BE2C (cell line): ENCODE measurements at regions not wholly inside any gene's neighbourhood (a gene's known extent, or its start where the extent isn't known, plus 50 kb on each side); places are given as distances from the start of the nearest gene placed in this dataset.

ENCODE experiments used
- DNase-seq: peaks from one replicate; pipeline ENCODE4 v3.0.0-alpha.2; 2020
- H3K27me3 ChIP-seq: fragments of 250-450 bp; sonication (Bioruptor Pico); 2 replicates; pipeline ENCODE4 v1.5.1; 2020; ENCODE audit warnings: mild to moderate bottlenecking
- H3K36me3 ChIP-seq: fragments of 250-450 bp; sonication (Bioruptor Pico); 2 replicates; pipeline ENCODE4 v1.5.1; 2020; ENCODE audit warnings: mild to moderate bottlenecking
- H3K4me1 ChIP-seq: fragments of 250-450 bp; sonication (Bioruptor Pico); 2 replicates; pipeline ENCODE4 v1.5.1; 2020
- H3K4me3 ChIP-seq: 2 replicates; pipeline ENCODE4 v1.5.1; 2011; ENCODE audit warnings: low read depth, low read length
- H3K9me3 ChIP-seq: fragments of 250-450 bp; sonication (Bioruptor Pico); 2 replicates; pipeline ENCODE4 v1.5.1; 2020
- CTCF ChIP-seq: IDR thresholded peaks from 2 replicates; pipeline ENCODE4 v1.5.1; 2012; ENCODE audit warnings: mild to moderate bottlenecking, low read depth, low read length

- no peak for TF ChIP-seq CTCF
- no peak for DNase-seq
- no peaks in the 10 kb centered on the region for H3K36me3 ChIP-seq
These were observed 86.1 kb upstream of the PBX1 start for GRCh38 chr1:164472841-164473240.

GRCh38 chr1:164473544-164473943, 85.4 kb upstream of the PBX1 start:
- Histone ChIP-seq H3K9me3 (no peaks in the 10 kb centered on the region), H3K27me3 (no peaks in the 10 kb centered on the region), H3K4me1 (peaks cover 7% of the 10 kb centered on the region), H3K36me3 (no peaks in the 10 kb centered on the region), H3K4me3 (no peak overlapping the region)
- no peak for TF ChIP-seq CTCF
- DNase-seq = no peak

More at GRCh38 chr1:164472841-164473240, 86.1 kb upstream of the PBX1 start:
- Histone ChIP-seq H3K4me3 (no peak overlapping the region), H3K9me3 (no peaks in the 10 kb centered on the region), H3K4me1 (peaks cover 7% of the 10 kb centered on the region), H3K27me3 (no peaks in the 10 kb centered on the region)

- DNase-seq = peak; percentile 57
- H3K4me3 ChIP-seq = no peak overlapping the region
- H3K9me3 ChIP-seq = no peaks in the 10 kb centered on the region
- peaks cover 11% of the 10 kb centered on the region for H3K4me1 ChIP-seq
- TF ChIP-seq CTCF = no peak
- no peaks in the 10 kb centered on the region for H3K27me3 ChIP-seq
- H3K36me3 ChIP-seq = no peaks in the 10 kb centered on the region
These were observed 83.2 kb upstream of the PBX1 start for GRCh38 chr1:164475834-164476233.

GRCh38 chr1:164477343-164477742, 81.6 kb upstream of the PBX1 start:
- H3K36me3 ChIP-seq = no peaks in the 10 kb centered on the region
- H3K4me3 ChIP-seq = no peak overlapping the region
- TF ChIP-seq CTCF = no peak
- H3K9me3 ChIP-seq = no peaks in the 10 kb centered on the region
- peaks cover 11% of the 10 kb centered on the region for H3K4me1 ChIP-seq
- DNase-seq = no peak
- H3K27me3 ChIP-seq = no peaks in the 10 kb centered on the region

GRCh38 chr1:164479242-164479641, 79.7 kb upstream of the PBX1 start:
- peak; percentile 33 for DNase-seq
- Histone ChIP-seq H3K4me1 (peaks cover 11% of the 10 kb centered on the region), H3K9me3 (no peaks in the 10 kb centered on the region), H3K36me3 (no peaks in the 10 kb centered on the region), H3K27me3 (no peaks in the 10 kb centered on the region), H3K4me3 (no peak overlapping the region)
- TF ChIP-seq CTCF = no peak

- H3K9me3 ChIP-seq = no peaks in the 10 kb centered on the region
- H3K4me1 ChIP-seq = peaks cover 11% of the 10 kb centered on the region
- no peak for TF ChIP-seq CTCF
- H3K4me3 ChIP-seq = no peak overlapping the region
- no peaks in the 10 kb centered on the region for H3K27me3 ChIP-seq
- no peak for DNase-seq
- no peaks in the 10 kb centered on the region for H3K36me3 ChIP-seq
These were observed 78.6 kb upstream of the PBX1 start for GRCh38 chr1:164480285-164480907.
